GM20000 (cell line): ENCODE measurements at regions not wholly inside any gene's neighbourhood (a gene's known extent, or its start where the extent isn't known, plus 50 kb on each side); places are given as distances from the start of the nearest gene placed in this dataset.

Experiments
- DNase-seq: peaks from one replicate; pipeline ENCODE4 v3.0.0; 2012; ENCODE audit warnings: low spot score
- TF ChIP-seq, protein P1 (sequence below): IDR thresholded peaks from 2 replicates; pipeline ENCODE4 v1.5.1; 2012; ENCODE audit warnings: mild to moderate bottlenecking, control low read depth; ENCODE audit errors: extremely low read depth, missing control alignments

DNA sequence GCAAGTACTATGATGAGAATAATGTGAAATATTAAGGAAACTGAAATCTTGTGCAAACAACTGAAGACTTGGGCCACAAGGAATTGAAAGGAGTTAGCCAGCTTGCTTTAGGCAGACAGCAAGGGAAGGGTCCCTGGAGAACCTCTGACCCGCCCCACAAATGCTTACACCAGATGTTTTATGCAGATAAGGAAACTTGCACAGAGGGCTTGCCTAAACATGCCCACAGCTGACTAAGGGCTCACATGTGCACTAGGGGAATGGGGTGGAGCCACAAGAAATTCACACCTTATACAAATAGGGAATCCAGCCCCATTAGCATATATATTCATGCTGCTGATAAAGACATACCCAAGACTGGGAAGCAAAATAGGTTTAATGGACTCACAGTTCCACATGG lies 86.1 kb upstream of the CYYR1 start:
- TF ChIP-seq, protein P1, sequence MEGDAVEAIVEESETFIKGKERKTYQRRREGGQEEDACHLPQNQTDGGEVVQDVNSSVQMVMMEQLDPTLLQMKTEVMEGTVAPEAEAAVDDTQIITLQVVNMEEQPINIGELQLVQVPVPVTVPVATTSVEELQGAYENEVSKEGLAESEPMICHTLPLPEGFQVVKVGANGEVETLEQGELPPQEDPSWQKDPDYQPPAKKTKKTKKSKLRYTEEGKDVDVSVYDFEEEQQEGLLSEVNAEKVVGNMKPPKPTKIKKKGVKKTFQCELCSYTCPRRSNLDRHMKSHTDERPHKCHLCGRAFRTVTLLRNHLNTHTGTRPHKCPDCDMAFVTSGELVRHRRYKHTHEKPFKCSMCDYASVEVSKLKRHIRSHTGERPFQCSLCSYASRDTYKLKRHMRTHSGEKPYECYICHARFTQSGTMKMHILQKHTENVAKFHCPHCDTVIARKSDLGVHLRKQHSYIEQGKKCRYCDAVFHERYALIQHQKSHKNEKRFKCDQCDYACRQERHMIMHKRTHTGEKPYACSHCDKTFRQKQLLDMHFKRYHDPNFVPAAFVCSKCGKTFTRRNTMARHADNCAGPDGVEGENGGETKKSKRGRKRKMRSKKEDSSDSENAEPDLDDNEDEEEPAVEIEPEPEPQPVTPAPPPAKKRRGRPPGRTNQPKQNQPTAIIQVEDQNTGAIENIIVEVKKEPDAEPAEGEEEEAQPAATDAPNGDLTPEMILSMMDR: no peak
- no peak for DNase-seq

DNA sequence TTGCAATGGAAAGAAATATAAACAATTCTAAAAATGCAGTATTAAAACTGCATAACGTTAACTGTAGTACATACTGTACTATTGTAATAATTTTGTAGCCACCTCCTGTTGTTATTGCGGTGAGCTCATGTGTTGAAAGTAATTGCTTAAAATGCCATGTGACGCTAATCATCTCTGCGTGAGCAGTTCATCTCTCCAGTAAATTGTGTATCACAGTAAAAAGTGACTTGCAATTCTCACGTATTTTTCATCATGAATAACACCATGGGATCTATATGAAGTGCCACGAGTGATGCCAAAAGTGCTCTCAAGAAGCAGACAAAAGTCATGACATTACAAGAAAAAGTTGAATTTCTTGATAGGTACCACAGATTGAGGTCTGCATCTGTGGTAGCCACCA lies 82.4 kb upstream of the CYYR1 start:
- no peak for DNase-seq
- TF ChIP-seq, protein P1: no peak

DNA sequence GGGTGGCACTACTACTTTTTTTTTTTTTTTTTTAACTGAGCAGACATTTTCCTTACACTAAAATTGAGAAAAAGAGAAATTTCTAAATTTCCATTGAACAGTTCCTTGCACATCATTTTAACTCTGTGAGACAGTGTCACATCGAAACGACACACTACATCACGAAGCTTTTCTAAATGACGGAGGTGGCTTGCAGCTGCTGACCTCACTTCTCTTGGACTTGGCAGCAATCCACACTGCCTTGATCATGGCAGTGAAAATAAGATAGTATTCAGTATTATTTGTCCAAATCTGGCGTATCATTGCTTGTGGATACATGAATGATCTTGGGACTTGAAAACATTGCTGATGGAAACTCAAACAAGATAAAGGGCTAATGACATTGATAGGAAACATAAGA lies 80.3 kb upstream of the CYYR1 start:
- no peak for DNase-seq
- TF ChIP-seq, protein P1: no peak

DNA sequence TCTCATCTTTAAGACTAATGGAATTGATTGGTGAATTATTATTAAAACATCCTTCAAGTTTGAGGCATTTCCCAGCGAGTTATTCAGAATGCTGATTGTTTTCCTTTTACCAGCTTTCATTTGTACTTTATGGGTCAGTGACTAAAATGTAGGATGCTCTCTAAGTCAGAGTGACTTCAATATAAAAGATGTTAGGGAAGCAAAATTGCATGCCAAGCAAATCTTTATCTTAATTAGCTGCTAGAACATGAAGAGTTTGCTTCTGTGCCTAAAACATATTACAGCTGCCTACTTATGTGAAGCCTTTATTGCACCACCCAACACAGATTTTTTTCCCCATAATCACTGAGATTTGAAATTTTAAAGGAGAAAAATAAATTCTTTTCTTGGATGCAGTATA lies 79.8 kb upstream of the CYYR1 start:
- DNase-seq: no peak
- TF ChIP-seq, protein P1: no peak

DNA sequence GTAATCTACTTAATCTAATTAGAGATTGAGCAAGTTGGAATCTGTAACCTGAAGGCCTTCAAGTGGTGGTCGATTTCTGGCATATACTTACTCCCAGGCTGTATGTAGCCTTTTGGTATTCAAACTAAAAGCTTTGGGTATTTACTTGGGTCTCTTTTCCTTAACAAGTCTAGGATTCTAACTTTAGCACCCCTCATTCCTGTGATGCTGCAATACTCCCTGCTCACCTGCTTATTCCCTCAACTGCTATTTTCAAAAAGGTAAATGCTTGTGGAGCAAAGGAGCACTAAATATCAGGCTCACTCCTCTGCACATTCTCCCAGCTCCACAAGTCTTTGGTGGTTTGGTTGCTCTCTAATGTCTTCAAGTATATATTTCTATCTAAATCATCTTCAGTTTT lies 68.0 kb upstream of the CYYR1 start:
- TF ChIP-seq, protein P1: no peak
- DNase-seq: no peak

DNA sequence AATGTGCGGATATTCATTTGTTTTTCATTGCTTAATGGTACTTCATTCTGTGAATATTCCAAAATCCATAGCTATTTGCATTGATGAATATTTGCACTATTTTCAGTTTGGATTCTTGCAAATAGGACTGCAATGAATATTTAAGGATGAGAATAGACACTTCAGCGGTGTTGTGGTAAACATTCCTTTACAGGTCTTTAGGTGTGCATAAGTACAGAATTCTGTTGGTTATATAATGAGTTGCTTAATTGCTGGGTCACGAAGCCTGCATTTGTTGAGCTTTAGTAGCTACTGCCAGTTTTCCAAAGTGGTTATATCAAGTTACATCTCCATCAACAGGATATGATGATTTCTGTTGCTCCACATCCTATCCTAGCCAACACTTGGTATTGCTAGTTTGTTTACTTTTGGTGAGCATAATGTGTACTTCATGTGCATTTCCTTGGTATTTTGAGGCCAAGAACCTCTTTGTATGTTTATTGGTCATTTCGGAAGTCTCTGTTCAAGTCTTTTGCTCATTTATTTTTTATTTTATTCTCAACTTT lies 64.2 kb upstream of the CYYR1 start:
- TF ChIP-seq, protein P1: no peak
- DNase-seq: no peak

DNA sequence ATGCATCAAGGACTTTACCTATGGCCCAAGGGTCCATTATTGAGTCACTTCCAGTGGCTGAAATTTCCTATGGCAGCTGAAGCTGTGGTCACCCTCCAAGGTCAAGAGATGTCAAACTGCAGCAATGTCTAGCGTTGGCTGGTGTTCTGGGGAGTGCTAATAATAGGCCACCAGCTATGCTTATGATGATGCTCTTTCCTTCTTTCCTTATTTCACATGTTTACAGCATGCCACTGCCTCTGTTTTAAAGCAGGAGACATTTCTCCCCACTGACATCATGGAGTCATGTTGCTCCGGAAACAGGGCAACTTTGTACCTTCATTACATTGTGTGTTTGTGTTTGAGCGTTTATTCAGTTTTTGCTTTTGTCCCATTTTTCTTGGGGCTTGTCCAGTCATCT lies 62.6 kb upstream of the CYYR1 start:
- DNase-seq: no peak
- TF ChIP-seq, protein P1: no peak

DNA sequence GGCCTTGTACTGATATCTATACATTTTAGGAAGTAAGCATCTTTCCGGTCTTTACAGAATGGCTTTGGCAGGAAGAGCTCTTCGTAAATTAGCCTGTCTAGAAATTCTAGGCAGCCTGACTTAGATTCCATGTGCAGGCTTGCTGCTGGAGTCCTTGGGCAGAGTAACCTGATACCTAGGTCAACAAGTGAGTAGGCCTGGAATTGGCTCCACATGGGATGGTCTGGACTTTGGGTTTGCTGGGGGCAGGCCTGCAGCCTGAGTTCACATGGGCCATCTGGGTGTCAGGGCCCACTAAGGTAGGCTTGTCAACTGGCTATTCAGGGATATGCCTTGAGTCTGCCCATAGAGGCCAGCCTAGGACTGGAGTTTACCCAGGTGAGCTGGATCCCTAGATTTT lies 59.6 kb upstream of the CYYR1 start:
- no peak for DNase-seq
- TF ChIP-seq, protein P1: no peak
